Psoas muscle (tissue), 7 donors: ENCODE measurements at regions not wholly inside any gene's neighbourhood (a gene's known extent, or its start where the extent isn't known, plus 50 kb on each side); places are given as distances from the start of the nearest gene placed in this dataset.

ENCODE experiments used
- ATAC-seq, 4 donors: fragments of 200-7000 bp; cut with Tn5 transposase; one replicate each; pipeline ENCODE4 v1.9.1; 2020; ENCODE audit warnings: moderate library complexity in 3 of 4, mild to moderate bottlenecking in 2 of 4
- DNase-seq, 2 donors: peaks; one replicate each; pipeline ENCODE4 v3.0.0-alpha.2; 2020
- H3K27ac ChIP-seq: fragments of 200-600 bp; one replicate; pipeline ENCODE4 v1.8.0; 2022
- H3K27me3 ChIP-seq, 3 donors: fragments of 200-600 bp in 1 of 3; one replicate each; pipeline versions ENCODE4 v1.6.1 to v1.8.0; 2013 to 2022; ENCODE audit warnings: low read length in 2 of 3, mild to moderate bottlenecking in 2 of 3, moderate library complexity in 1 of 3; ENCODE audit not compliant: insufficient read depth in 3 of 3
- H3K36me3 ChIP-seq, 2 donors: fragments of 200-600 bp in 1 of 2; one replicate each; pipeline versions ENCODE4 v1.6.1 to v1.8.0; 2013 to 2022; ENCODE audit warnings: low read depth in 1 of 2, mild to moderate bottlenecking in 1 of 2, moderate library complexity in 1 of 2; ENCODE audit not compliant: insufficient read depth in 1 of 2
- H3K4me1 ChIP-seq: fragments of 200-600 bp; one replicate; pipeline ENCODE4 v1.8.0; 2022
- H3K4me3 ChIP-seq: fragments of 200-600 bp; one replicate; pipeline ENCODE4 v1.8.0; 2022; ENCODE audit warnings: mild to moderate bottlenecking
- H3K9me3 ChIP-seq: fragments of 200-600 bp; one replicate; pipeline ENCODE4 v1.8.0; 2022
- CTCF ChIP-seq: fragments of 200-600 bp; IDR thresholded peaks from one replicate; pipeline ENCODE4 v1.8.0; 2022; ENCODE audit warnings: antibody characterized with exemption
- WGBS, 3 donors: extraction: QIAGEN DNeasy Blood & Tissue Kit; methylation state at CpG; one replicate each; pipeline versions ENCODE4 v1.1.6 to v1.1.7; 2013; 5-methylcytosine and 5-hydroxymethylcytosine counted together
- intact Hi-C, 2 donors: fragments of 100-400 bp; cut with DNase I; formaldehyde crosslinking; loops; one replicate each; pipeline versions ENCODE4 v1.11.0 to v1.14.2; 2022
- donor health status: healthy with polysubstance abuse.
- donor health status: DM: no; HTN: no; CAD: no; lungs with moderate emphysema.
- donor health status: Bipolar disorder and iron deficiency.
- donor health status: healthy.
- donor health status: DM: yes; HTN: yes; CAD: no.
- donor health status: DM: no; HTN: no; CAD: no.
- donor health status: DM: yes; HTN: yes; CAD: no.

- peaks cover 0 to 2% (median 0%) of the 10 kb centered on the region in 3 donors for H3K27me3 ChIP-seq
- DNase-seq (no peak), ATAC-seq (no peak)
- no peaks in the 10 kb centered on the region for H3K4me1 ChIP-seq
- H3K4me3 ChIP-seq: no peak overlapping the region
- no peak overlapping the region for H3K27ac ChIP-seq
- 86 to 91% (median 90%) methylated on average over 2 of the region's 2 CpGs for WGBS, 3 donors
- H3K9me3 ChIP-seq: no peaks in the 10 kb centered on the region
- no peaks in the 10 kb centered on the region for H3K36me3 ChIP-seq
- intact Hi-C loops: no loop called here
- TF ChIP-seq CTCF: no peak
Measured at GRCh38 chr15:88391700-88392099, 75.5 kb downstream of the MRPL46 start.

GRCh38 chr15:88391006-88391405 is 76.2 kb downstream of the MRPL46 start:
- Histone ChIP-seq H3K4me3 (no peak overlapping the region), H3K27me3 (peaks cover 0 to 2% (median 0%) of the 10 kb centered on the region in 3 donors), H3K36me3 (no peaks in the 10 kb centered on the region), H3K27ac (no peak overlapping the region), H3K4me1 (no peaks in the 10 kb centered on the region), H3K9me3 (no peaks in the 10 kb centered on the region)
- DNase-seq (no peak), ATAC-seq (no peak)
- TF ChIP-seq CTCF: no peak
- 76 to 83% (median 82%) methylated on average over 12 of the region's 12 CpGs for WGBS, 3 donors
- intact Hi-C loops: no loop called here

- intact Hi-C loops: no loop called here
Measured at GRCh38 chr15:88390164-88390901, 76.9 kb downstream of the MRPL46 start.

GRCh38 chr15:88389120-88389519 is 78.1 kb downstream of the MRPL46 start:
- Histone ChIP-seq H3K27me3 (peaks cover 0 to 2% (median 0%) of the 10 kb centered on the region in 3 donors), H3K9me3 (no peaks in the 10 kb centered on the region), H3K4me3 (no peak overlapping the region), H3K4me1 (no peaks in the 10 kb centered on the region), H3K36me3 (no peaks in the 10 kb centered on the region), H3K27ac (no peak overlapping the region)
- 92 to 97% (median 93%) methylated on average over 5 of the region's 5 CpGs for WGBS, 3 donors
- no peak for TF ChIP-seq CTCF
- DNase-seq (no peak), ATAC-seq (no peak)
- intact Hi-C loops: no loop called here

More at GRCh38 chr15:88390164-88390901, 76.9 kb downstream of the MRPL46 start:
- H3K4me1 ChIP-seq: no peaks in the 10 kb centered on the region
- no peak for TF ChIP-seq CTCF
- no peak overlapping the region for H3K4me3 ChIP-seq
- peaks cover 0 to 2% (median 0%) of the 10 kb centered on the region in 3 donors for H3K27me3 ChIP-seq
- DNase-seq (no peak), ATAC-seq (no peak)
- no peaks in the 10 kb centered on the region for H3K36me3 ChIP-seq
- 56 to 61% (median 60%) methylated on average over 4 of the region's 4 CpGs for WGBS, 3 donors
- H3K27ac ChIP-seq: no peak overlapping the region
- H3K9me3 ChIP-seq: no peaks in the 10 kb centered on the region

- Histone ChIP-seq H3K27ac (no peak overlapping the region), H3K4me3 (no peak overlapping the region), H3K36me3 (no peaks in the 10 kb centered on the region), H3K27me3 (peaks cover 0 to 2% (median 0%) of the 10 kb centered on the region in 3 donors), H3K9me3 (no peaks in the 10 kb centered on the region), H3K4me1 (no peaks in the 10 kb centered on the region)
- DNase-seq (no peak), ATAC-seq (no peak)
- WGBS, 3 donors: 49 to 50% (median 50%) methylated on average over 3 of the region's 3 CpGs
- no peak for TF ChIP-seq CTCF
- intact Hi-C loops: no loop called here
Measured at GRCh38 chr15:88388686-88389085, 78.5 kb downstream of the MRPL46 start.
